HG02852 (cell line): ENCODE measurements at regions not wholly inside any gene's neighbourhood (a gene's known extent, or its start where the extent isn't known, plus 50 kb on each side); places are given as distances from the start of the nearest gene placed in this dataset.

Experiments
- ATAC-seq: cut with Tn5 transposase; IDR thresholded peaks from one replicate; pipeline ENCODE4 v1.9.1; 2021; ENCODE audit warnings: mild to moderate bottlenecking, moderate library complexity; ENCODE audit not compliant: unreplicated experiment

DNA sequence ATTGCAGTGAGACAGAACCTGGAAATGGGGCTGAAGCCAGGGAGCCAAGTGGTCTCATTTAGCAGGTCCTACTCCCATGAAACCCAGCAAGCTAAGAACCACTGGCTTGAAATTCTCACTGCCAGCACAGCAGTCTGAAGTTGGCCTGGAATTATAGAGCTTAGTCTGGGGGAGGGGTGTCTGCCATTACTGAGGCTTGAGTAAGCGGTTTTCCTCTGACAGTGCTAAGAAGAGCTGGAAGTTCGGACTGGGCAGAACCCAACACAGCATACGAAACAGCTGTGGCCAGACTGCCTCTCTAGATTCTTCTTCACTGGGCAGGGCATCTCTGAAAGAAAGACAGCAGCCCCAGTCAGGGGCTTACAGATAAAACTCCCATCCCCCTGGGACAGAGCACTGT, 305.7 kb upstream of the SETBP1 start:
- ATAC-seq: no peak

DNA sequence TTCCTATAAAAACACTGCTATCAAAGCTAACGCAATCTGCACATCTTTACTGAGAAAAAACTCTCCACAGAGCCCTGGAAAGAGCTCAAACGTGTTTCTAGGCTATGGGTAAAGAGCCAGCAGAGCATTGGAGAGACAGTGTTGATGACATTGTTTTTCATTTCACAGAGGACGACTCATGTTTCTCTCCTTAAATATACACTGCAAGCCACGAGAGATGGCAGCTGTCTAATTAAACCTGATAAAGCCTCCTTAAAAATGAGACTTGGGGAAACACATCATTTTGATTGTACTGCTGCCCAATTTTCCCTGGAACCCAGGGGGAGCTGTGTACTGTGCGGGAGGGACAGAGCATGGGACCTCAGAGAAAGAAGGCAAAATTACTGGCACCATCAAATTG, 294.3 kb upstream of the SETBP1 start:
- no peak for ATAC-seq

DNA sequence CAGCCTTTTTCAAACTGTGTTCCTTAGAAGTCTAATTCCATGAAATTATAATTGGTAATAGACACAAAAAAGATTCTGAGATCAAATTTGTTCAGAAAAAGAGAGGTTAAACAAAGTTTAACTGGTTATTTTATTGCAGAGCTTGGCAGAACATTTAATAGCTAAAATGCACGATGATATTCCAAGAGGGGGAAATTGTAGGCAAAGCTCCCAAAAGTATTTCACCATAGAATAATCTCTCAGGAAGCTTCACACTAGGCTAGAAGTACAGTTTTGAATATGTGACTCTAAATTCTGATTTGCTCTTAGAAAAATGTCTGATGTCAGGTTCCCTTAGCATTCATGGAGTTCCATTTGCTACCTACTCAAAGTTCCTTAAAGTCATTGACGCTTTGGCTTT, 292.4 kb upstream of the SETBP1 start:
- no peak for ATAC-seq

DNA sequence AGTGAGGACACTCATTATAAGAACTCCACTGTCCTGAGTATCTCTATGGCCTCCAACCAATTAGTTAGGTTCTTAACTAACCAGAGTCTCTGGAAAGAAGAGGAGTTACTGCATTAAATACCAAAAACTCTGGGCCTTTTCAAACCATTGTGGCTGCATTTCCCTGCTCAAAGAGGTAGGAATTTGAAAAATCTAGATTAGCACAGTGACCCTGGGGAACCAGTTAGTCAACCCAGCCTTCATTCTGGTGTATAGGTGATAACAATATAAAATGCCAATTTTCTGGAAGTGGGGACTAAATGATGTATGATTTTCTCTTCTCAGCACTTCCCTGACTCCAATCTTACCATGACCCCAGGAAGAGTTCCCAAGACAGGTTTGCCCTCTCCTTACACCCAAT, 287.8 kb upstream of the SETBP1 start:
- no peak for ATAC-seq

DNA sequence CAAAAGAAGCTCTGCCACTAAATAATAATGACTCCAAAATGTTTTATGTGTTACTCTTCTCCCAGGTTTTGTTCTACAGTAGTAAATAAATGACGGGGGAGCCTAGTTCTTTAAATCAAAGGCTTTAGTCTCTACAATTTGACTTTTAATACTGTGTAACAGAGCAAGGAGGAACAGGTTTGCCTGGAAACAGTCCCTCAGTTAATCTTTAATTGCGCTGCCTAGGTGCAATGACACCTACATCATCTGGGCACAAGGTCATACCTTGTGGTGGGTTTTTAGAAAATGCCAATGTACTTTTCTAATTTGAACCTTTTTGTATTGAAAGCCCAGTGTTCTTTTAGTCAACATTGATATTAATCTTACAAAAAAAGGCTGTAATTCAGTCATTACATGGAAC, 287.3 kb upstream of the SETBP1 start:
- ATAC-seq: no peak

DNA sequence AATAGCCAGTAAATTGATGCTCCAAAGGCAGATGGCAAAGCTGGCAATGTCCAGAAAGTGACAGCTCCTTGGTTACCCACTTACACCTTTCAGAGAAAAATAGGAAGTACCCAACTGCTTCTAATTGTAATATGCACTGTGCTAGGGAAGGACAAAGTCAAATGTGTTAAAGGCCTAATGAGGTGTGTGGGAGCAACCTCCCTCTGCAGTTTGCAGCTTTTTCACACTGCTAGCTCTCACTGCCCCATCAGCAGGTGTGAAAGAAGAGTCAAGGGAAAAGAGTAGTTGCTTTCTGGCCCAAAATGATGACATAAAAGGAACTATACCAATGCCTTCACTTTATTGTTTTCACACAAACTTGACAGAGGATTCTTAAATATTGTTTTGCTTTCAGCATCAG, 284.1 kb upstream of the SETBP1 start:
- ATAC-seq: no peak

DNA sequence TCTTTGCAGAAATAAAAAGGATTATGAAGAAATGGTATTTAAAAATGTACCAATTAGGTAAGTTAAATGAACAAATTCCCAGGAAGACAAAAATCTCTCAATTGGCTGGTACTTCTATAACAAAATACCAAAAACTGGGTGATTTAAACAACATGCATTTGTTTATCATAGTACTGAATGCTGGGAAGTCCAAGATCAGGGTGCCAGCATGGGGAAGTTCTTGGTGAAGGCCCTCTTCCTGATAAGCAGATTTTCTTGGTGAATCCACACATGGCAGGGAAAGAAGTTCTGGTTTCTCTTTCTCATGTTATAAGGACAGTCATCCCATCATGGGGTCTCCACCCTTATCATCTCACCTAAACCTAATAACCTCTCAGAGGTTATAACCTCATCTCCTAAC, 271.6 kb upstream of the SETBP1 start:
- ATAC-seq: no peak

DNA sequence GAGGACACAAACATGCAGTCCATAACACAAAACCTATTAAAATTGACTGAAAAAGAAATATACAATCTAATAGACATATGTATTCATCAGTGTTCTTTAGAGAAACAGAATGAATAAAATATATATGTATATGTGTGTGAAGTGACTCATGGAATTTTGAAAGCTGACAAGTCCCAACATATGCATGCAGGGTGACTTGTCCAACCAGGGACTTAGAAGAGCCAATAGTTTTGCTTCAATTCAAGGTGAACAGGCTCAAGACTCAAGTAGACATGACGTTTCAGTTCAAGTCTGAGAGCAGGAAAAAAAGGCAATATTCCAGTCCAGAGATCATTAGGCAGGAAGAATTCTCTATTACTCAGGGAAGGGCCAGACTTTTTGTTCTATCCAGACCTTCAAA, 271.2 kb upstream of the SETBP1 start:
- ATAC-seq: no peak

DNA sequence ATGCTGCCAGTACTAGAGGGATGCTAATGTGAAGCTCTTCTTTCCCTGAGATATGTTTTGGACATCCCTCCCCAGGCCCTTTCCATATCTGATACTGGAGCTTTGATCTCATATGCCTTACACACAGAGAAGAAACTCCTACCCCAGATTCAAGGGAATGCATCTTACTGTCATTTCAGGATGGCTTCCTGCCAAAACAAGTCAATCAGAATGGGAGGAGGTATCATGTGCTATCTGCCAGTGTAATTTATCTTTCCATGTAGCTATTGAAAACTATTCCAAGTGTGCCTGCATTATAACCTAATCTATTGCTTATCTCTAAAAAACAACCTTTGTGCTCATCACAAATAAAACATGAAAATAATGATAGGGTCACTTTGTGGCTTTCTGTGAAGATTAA, 269.9 kb upstream of the SETBP1 start:
- no peak for ATAC-seq

DNA sequence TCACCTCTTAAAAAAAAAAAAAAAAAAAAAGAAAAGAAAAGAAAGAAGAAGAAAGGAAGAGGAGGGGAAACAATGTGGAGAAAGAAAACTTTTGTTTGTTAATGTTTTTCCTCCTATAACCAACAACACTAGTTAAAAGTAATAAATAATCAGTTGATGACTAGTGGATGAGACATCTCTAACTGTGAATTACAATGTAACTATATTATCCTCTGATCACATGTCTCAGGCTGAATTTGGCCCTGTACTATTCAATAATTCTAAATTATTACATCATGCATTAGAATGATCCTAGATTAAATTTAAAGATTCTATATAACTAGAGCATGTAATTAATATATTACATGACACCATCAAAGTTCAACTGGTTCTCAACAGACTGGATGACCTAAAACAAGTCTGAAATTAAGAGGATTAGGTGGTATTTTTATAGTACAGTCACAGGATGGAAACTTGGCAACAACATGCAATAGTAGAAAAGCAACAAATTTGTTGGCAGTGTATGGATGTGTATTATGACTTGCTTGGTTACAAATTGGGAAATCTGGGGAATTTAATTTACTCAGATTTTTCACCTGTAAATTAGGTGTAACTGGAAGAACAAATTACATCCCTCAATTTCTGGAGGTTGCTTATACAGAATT, 269.3 kb upstream of the SETBP1 start:
- ATAC-seq: no peak

DNA sequence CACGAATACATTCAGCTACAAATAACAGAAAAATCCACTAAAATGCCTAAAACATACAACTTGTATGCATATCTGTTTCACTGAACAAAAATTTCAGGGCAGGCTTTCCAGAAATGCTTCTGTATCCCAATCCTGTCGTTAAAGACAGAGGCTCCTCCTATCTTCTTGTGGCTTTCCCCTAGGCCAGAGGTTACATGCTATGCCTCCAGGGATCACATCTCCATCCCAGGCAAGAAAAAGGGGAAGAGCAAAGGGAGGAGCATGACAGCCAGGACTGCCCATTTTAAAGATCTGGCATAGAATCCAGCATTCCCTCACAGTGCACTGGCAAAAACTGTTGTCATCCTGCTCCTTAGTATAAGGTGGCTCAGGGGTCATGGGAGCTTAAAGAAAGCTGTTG, 268.7 kb upstream of the SETBP1 start:
- ATAC-seq: no peak

DNA sequence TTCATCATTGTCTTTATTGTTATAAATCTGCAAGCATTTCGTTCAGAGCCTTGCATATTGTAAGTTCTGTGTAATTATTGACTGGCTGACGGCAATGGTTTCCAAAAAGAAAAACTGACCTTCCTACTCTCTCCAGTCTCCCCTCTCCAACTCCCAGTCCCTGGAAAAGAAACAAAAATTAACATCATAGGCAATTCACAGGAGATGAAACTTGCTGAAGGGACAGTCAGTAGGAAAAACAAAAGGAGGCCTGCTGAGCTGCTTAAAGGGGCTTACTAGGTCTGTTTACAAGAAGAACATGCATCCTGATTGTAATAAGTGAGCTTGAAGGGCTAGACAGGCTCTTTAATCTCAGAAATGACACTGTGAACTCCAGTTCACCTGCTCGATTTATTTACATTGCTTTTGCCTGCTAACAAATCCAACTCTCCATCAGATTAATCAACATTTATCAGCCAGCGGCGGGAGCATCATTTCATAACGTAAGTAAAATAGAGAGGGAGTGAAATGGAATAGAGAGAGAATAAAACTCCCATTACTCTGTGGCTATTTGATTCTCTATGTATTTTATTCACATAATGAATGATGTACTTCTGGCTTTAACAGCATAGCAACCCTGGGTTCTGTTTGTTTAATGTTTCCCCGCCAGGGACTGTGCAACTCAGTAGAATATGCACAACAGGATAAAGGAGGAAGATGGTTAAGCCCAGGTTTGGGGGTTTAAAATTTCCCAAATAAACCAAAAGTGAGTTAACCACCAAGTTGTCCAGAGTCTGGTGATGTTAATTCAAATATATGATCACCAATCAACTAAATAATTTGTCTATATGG, 256.7 kb upstream of the SETBP1 start:
- ATAC-seq: no peak

DNA sequence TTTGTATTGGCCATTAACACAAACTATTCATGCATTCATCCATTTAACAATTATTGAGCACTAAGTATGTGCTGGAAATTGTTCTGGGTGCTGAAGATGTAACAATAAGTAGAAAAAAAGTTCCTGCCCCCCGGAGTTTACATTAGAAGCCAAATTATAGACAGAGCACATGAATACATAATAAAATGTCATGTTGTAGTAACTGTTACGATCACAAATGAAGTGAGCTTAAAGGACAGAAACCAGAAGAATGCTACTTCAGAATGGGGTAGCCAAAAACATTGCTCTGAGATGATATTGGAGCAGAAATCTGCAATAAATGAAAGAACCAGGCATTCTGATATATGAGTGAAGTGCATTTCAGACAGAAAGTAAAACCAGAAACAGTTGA, 256.0 kb upstream of the SETBP1 start:
- ATAC-seq: no peak

DNA sequence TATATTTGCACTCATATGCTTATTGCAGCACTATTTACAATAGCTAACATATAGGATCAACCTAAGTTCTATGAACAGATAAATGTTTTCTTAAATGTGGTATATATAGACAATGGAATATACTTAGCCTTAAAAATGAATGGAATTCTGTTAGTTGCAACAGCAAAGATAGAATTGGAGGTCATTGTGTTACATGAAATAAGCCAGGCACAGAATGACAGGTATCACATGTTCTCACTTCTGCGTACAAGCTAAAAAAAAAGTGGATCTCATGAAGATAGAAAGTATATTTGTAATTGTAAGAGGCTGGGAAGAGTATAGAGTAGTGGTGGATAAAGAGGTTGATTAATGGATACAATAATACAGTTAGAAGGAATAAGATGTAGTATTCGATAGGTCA, 255.5 kb upstream of the SETBP1 start:
- ATAC-seq: no peak

DNA sequence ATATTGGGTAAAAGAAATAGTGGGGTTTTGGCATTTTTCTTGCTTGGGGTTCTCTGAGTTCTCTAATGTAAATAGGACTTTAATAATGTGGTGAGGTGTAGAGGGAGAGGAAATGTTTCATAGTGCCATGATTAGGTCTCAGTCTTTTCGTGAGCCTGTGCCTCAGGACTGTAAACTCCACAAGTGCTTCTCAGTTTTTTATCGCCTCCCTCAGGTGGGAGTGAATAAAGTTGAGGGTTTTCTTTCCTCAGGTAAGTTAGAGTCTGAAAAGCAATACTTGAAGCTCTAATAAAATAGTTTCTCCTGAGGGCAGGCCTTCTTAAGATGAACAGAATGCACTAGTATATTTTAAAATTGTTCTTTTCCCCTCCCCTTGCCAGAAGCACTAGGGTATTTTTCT, 243.1 kb upstream of the SETBP1 start:
- ATAC-seq: no peak

DNA sequence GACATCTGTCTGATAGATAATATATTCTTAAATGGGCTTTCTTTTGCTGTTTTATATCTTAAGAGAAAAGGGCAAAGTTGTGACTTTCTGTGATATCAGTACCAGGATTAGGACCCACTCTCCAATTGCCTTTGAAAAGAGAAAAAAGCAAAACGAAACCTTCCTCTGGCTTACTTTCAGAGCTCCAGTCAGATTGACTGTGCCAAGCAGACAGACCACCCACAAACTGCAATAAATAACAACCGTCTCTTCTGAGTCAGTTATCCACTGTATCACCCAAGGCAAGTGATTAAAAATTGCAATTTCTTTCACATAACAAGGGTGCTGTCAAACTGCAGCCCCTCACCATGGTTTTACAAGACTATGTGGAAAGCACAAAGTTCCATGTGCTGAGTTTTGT, 230.5 kb upstream of the SETBP1 start:
- ATAC-seq: no peak

DNA sequence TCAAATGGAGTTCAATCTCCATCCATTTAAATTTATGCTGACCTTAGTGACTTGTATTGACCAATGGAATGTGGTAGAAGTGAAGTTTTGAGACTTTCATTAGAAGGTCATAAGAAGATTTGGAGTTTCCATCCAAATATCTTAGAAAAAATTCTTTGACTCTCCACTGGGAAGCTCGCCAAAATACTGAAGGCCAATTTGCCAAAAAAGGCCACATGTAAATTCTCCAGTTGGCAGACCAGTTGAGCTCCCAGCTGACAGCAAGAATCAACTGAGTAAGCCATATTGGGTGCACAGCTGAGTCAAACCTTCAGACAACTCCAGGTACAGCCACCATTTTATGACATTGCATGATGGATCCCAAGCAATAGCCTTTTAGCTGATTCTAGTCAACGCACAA, 228.3 kb upstream of the SETBP1 start:
- no peak for ATAC-seq

DNA sequence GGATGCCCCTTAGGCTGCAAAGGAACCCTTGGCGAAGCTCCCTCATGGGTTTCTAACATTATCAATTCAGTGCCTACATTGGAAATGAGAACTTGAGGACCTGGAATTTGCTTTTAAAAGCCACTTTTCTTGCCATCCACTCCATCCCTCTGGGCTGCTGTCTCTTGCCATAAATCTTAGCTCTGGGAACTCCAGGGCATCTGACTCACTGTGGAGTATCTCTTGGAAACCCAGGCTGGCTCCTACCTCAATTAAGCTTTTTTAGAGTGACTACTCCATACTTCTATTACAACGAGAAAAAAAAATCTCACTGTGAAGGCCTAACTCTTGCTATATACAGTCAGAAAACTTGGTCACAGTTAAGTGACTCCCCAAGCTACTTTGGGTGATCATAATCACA, 227.2 kb upstream of the SETBP1 start:
- ATAC-seq: no peak

DNA sequence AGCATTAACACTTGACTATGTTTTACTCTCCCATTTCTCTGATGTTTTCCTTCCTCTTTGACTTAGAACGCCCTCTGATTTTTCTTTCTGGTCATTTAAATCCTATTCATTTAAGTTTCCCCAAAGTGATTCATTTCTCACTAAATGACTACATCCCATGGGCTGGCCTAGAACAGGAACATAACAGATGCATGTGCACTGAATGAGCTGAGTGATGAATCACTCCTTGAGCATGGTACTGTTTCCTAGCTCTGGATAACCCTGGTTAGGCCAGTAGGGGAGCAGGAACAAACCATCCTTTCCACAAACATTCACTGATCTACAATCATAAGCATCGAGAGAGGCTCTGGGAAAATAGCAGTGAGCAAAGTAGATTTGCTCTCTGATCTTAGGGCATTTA, 221.9 kb upstream of the SETBP1 start:
- no peak for ATAC-seq

DNA sequence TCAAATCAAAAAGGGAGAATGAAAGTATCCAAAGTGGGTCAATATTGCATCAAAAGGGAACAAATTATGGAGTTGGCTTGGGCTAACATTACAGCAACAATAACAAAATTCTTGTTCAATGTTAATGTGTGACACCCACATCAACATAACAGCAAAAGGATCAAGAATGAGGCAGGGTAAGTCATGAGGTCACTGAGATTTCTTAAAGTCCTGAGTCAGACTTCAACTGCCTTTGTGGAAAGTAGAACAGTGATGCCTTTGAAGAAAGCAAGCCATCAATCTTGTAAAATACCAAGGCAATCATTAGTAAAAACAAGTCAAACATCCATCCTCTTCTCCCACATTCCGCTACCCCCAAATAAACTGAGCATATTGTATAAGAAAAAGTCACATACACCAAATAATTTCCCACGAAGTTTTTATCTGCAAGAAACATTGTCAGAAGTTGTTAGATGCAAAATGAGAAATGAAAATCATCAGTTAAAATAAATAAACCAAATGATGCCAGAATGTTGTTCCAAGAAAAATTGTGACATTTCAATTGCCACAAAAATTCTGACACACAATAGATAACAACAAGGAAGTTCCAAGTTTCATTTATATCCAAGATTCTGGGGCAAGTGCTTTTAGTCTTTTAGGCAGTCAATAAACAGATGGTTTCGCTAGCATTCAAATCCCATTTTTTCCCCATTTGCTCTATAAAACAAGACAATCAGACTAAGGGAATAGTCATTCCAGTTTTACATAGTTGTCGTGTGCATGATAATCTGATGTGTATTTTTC, 216.1 kb upstream of the SETBP1 start:
- no peak for ATAC-seq

DNA sequence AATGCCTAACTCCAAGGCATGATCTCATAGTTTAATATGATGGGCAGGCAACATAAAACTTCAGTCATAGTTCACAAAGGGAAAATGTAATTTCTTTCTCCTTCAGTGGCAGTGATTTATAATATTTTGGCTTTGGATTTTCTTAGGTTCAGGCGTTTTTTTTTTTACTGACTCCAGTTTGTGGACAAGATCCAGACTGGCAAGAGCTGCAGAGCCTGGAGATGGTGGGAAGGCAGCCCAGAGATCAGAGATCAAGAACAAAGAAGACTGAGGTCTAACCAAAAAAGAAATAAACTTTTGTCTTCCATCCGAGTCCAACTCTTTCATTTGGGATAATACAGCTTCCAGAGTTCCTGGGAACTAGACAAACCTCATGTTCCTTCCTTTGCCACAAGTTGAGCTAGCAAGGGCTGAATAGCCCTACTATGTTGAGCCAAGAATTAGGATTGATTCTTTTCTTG, 215.3 kb upstream of the SETBP1 start:
- no peak for ATAC-seq

DNA sequence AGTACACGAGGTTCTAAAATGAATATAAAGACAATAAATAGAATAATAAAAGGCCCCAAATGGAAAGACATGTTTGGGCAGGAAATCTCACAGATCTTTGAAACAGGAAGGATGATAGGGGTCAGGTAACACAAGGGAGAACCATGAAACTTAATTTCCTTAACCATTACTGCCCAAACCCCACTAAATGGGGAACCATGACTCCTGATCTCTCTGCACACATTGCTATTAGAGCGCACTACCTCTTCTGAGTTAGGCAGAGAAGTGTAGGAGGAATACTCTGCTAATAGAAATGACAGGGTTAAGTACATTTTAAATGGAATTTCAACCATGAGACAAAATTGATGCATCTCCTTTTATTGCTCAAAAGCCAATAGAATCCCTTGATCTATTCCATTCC, 213.7 kb upstream of the SETBP1 start:
- no peak for ATAC-seq
